ENCODE measurements at regions not wholly inside any gene's neighbourhood (a gene's known extent, or its start where the extent isn't known, plus 50 kb on each side); places are given as distances from the start of the nearest gene placed in this dataset.

DNA sequence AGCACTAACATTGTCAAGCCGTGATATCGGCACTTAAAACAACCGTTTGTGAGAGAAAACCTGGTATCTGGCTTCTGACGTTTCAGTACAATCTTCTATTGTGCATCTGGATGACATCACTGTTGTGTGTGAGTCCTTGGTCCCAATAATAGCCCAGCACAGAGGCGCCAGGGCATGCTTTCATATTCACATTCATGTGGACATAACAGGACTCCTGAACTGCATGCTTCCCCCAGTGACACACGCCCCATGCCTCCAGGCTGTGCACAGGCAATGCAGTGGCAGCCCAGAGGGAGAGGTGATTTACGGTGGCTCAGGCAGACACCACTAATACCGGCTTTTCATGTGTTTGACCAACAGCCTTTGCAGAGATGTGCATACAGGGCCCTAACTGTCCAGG lies 58.1 kb downstream of the MRPL57 start:
- TF ChIP-seq, protein P1, sequence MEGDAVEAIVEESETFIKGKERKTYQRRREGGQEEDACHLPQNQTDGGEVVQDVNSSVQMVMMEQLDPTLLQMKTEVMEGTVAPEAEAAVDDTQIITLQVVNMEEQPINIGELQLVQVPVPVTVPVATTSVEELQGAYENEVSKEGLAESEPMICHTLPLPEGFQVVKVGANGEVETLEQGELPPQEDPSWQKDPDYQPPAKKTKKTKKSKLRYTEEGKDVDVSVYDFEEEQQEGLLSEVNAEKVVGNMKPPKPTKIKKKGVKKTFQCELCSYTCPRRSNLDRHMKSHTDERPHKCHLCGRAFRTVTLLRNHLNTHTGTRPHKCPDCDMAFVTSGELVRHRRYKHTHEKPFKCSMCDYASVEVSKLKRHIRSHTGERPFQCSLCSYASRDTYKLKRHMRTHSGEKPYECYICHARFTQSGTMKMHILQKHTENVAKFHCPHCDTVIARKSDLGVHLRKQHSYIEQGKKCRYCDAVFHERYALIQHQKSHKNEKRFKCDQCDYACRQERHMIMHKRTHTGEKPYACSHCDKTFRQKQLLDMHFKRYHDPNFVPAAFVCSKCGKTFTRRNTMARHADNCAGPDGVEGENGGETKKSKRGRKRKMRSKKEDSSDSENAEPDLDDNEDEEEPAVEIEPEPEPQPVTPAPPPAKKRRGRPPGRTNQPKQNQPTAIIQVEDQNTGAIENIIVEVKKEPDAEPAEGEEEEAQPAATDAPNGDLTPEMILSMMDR (IDR thresholded peaks at IDR 0.05) = no peak

DNA sequence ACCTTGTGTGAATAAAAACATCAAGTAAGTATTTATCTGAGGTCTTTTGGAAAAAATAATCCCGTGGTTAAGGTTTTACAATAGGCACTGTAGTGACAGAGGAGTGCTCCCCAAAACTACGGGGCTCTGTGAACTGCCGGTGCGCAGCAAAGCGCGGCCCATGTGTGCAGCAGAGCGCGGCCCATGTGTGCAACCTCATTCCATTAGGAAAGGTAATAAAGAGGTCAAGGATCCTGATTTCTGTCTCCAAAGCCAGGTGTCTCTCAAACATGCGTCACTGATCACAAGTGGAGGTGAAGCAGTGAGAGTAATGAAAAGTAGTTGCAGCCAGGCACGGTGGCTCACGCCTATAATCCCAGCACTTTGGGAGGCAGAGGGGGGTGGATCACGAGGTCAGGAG lies 58.7 kb downstream of the MRPL57 start:
- TF ChIP-seq, protein P1 (IDR thresholded peaks at IDR 0.05) = no peak

- TF ChIP-seq, protein P1 (IDR thresholded peaks at IDR 0.05) = no peak
Measured at GRCh38 chr13:21237081-21237480, 60.6 kb downstream of the MRPL57 start.

GRCh38 chr13:21238267-21238666 lies 61.8 kb downstream of the MRPL57 start:
- TF ChIP-seq, protein P1 (IDR thresholded peaks at IDR 0.05) = no peak

DNA sequence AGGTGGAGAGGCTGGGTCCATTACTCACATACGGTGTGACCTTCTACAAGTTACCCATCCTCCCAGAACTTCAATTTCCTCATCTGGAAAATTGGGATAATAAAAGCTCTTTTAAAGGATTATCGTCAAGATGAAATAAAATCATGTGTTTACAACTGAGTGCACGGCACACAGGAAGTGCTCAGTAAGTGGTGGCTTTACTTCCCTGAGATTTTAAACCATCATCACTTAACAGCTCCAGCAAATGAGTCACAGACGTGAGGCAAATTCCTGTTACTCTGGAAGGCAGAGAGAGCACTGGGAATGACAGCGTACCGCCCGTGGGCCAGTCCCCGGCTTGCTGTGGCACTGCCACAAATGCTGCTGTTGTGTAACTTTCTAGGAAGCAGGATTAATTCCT lies 64.1 kb downstream of the MRPL57 start:
- TF ChIP-seq, protein P1 (IDR thresholded peaks at IDR 0.05) = no peak

DNA sequence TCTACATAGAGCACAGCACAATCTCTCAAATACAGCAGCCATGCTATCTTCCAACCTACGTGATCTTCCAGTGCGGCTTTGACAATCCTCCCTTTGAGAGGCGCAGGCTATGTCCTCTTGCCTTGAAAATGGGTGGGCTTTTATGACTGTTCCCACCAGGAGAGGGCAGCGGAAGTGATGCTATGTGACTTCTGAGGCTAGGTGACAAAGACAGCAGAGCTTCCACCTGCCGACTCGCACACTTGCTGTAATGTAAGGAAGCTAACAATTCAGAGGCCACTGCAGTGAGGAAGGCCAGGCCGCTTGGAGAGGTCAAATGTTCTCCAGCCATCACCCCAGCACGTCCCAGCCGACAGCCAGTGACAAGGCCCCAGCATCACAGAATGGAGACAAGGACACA lies 65.8 kb downstream of the MRPL57 start:
- TF ChIP-seq, protein P1 (IDR thresholded peaks at IDR 0.05) = no peak

GRCh38 chr13:21243045-21243897 lies 66.8 kb downstream of the MRPL57 start:
- TF ChIP-seq, protein P1 (IDR thresholded peaks at IDR 0.05) = no peak
